HepG2 (cell line): ENCODE measurements at regions not wholly inside any gene's neighbourhood (a gene's known extent, or its start where the extent isn't known, plus 50 kb on each side); places are given as distances from the start of the nearest gene placed in this dataset.

Experiments used
- ADNP ChIP-seq: sonication (generic); formaldehyde crosslinking; IDR thresholded peaks from 2 replicates; pipeline ENCODE4 v1.4.0; 2020; ENCODE audit warnings: missing genetic modification reagents
- ZNF788 ChIP-seq: sonication (generic); formaldehyde crosslinking; IDR thresholded peaks from 2 replicates; pipeline ENCODE4 v1.5.0; 2020; ENCODE audit warnings: mild to moderate bottlenecking, missing genetic modification reagents, borderline replicate concordance
- TF ChIP-seq, protein P1 (sequence below): sonication (generic); formaldehyde crosslinking; conservative IDR thresholded peaks from 2 replicates; pipeline ENCODE4 v1.4.0; 2020; ENCODE audit warnings: missing genetic modification reagents
- TF ChIP-seq, protein P2 (sequence below): sonication (generic); formaldehyde crosslinking; conservative IDR thresholded peaks from 2 replicates; pipeline ENCODE4 v1.4.0; 2020; ENCODE audit warnings: missing genetic modification reagents
- TF ChIP-seq, protein P3 (sequence below): sonication (generic); formaldehyde crosslinking; IDR thresholded peaks from 2 replicates; pipeline ENCODE4 v1.5.0; 2020; ENCODE audit warnings: mild to moderate bottlenecking, missing genetic modification reagents, moderate library complexity

DNA sequence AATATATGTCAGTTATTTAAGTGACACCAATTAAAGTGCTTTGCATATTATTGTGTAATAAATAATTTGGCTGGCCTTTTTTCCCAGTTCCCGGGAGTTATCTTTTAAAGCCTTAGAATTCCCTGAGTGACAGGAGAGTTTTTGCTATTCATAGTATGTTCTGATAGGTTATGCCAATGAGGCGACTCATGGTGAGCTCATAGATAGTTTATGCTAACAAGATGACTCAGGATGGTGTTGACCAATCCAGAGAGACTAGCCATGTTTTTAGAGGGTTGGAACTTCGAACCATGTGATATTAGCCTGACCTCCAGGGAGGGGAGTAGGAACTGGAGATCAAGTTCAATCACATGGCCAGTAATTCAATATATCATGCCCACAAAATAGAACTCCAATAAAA lies 310.8 kb downstream of the USP25 start:
- TF ChIP-seq, protein P1, sequence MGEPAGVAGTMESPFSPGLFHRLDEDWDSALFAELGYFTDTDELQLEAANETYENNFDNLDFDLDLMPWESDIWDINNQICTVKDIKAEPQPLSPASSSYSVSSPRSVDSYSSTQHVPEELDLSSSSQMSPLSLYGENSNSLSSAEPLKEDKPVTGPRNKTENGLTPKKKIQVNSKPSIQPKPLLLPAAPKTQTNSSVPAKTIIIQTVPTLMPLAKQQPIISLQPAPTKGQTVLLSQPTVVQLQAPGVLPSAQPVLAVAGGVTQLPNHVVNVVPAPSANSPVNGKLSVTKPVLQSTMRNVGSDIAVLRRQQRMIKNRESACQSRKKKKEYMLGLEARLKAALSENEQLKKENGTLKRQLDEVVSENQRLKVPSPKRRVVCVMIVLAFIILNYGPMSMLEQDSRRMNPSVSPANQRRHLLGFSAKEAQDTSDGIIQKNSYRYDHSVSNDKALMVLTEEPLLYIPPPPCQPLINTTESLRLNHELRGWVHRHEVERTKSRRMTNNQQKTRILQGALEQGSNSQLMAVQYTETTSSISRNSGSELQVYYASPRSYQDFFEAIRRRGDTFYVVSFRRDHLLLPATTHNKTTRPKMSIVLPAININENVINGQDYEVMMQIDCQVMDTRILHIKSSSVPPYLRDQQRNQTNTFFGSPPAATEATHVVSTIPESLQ (CRISPR knock-in tag) = no peak
- TF ChIP-seq ZNF788 (CRISPR knock-in tag) (no peak), ADNP (CRISPR knock-in tag) (no peak)
- TF ChIP-seq, protein P2, sequence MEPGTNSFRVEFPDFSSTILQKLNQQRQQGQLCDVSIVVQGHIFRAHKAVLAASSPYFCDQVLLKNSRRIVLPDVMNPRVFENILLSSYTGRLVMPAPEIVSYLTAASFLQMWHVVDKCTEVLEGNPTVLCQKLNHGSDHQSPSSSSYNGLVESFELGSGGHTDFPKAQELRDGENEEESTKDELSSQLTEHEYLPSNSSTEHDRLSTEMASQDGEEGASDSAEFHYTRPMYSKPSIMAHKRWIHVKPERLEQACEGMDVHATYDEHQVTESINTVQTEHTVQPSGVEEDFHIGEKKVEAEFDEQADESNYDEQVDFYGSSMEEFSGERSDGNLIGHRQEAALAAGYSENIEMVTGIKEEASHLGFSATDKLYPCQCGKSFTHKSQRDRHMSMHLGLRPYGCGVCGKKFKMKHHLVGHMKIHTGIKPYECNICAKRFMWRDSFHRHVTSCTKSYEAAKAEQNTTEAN (CRISPR knock-in tag) = no peak
- TF ChIP-seq, protein P3, sequence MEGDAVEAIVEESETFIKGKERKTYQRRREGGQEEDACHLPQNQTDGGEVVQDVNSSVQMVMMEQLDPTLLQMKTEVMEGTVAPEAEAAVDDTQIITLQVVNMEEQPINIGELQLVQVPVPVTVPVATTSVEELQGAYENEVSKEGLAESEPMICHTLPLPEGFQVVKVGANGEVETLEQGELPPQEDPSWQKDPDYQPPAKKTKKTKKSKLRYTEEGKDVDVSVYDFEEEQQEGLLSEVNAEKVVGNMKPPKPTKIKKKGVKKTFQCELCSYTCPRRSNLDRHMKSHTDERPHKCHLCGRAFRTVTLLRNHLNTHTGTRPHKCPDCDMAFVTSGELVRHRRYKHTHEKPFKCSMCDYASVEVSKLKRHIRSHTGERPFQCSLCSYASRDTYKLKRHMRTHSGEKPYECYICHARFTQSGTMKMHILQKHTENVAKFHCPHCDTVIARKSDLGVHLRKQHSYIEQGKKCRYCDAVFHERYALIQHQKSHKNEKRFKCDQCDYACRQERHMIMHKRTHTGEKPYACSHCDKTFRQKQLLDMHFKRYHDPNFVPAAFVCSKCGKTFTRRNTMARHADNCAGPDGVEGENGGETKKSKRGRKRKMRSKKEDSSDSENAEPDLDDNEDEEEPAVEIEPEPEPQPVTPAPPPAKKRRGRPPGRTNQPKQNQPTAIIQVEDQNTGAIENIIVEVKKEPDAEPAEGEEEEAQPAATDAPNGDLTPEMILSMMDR (CRISPR knock-in tag) = no peak
